SK-N-SH (cell line): ENCODE measurements at regions not wholly inside any gene's neighbourhood (a gene's known extent, or its start where the extent isn't known, plus 50 kb on each side); places are given as distances from the start of the nearest gene placed in this dataset.

ENCODE experiments used
- ELF1 ChIP-seq: IDR thresholded peaks from 2 replicates; pipeline ENCODE4 v1.4.0; 2012
- EZH2phosphoT487 ChIP-seq: fragments of 200-600 bp; sonication (generic); IDR thresholded peaks from 2 replicates; pipeline ENCODE4 v1.6.1; 2017; ENCODE audit warnings: low read depth, mixed run types, mild to moderate bottlenecking, antibody characterized with exemption, moderate library complexity, borderline replicate concordance
- FOXJ3 ChIP-seq: sonication (generic); formaldehyde crosslinking; IDR thresholded peaks from 2 replicates; pipeline ENCODE4 v1.5.1; 2020; ENCODE audit warnings: mild to moderate bottlenecking, missing genetic modification reagents
- FOXM1 ChIP-seq: IDR thresholded peaks from 2 replicates; pipeline ENCODE4 v1.4.0; 2012; ENCODE audit warnings: low read depth, mild to moderate bottlenecking
- IRF3 ChIP-seq: fragments of 150-350 bp; IDR thresholded peaks from 2 replicates; pipeline ENCODE4 v1.6.1; 2016; ENCODE audit warnings: mild to moderate bottlenecking, low read depth, low read length
- MXI1 ChIP-seq: IDR thresholded peaks from 2 replicates; pipeline ENCODE4 v1.6.1; 2012; ENCODE audit warnings: mild to moderate bottlenecking, low read depth, low read length, improper control_type of control experiment
- POLR2AphosphoS5 ChIP-seq: IDR thresholded peaks from 2 replicates; pipeline ENCODE4 v1.6.1; 2012; ENCODE audit warnings: low read depth, low read length
- RAD21 ChIP-seq: IDR thresholded peaks from 2 replicates; pipeline ENCODE4 v1.6.1; 2012; ENCODE audit warnings: mild to moderate bottlenecking, low read length
- SIN3A ChIP-seq: IDR thresholded peaks from 2 replicates; pipeline ENCODE4 v1.6.1; 2012; ENCODE audit warnings: low read depth, mild to moderate bottlenecking, low read length, moderate library complexity, borderline replicate concordance
- USF1 ChIP-seq: IDR thresholded peaks from 2 replicates; pipeline ENCODE4 v1.4.0; 2012; ENCODE audit warnings: low read depth, borderline replicate concordance
- YY1 ChIP-seq: IDR thresholded peaks from 2 replicates; pipeline ENCODE4 v1.4.0; 2012; ENCODE audit warnings: low read depth, mild to moderate bottlenecking
- TF ChIP-seq, protein P1 (sequence below): fragments of 200-600 bp; sonication (generic); IDR thresholded peaks from 2 replicates; pipeline ENCODE4 v1.6.1; 2017; ENCODE audit warnings: antibody characterized with exemption, mild to moderate bottlenecking, moderate library complexity
- TF ChIP-seq, protein P2 (sequence below): IDR thresholded peaks from 2 replicates; pipeline ENCODE4 v1.4.0; 2012; ENCODE audit warnings: low read depth

- TF ChIP-seq ELF1 (no peak), POLR2AphosphoS5 (no peak), FOXM1 (no peak), YY1 (no peak), SIN3A (no peak), IRF3 (no peak), MXI1 (no peak), FOXJ3 (CRISPR knock-in tag) (no peak), USF1 (no peak), RAD21 (no peak), EZH2phosphoT487 (no peak)
- TF ChIP-seq, protein P1, sequence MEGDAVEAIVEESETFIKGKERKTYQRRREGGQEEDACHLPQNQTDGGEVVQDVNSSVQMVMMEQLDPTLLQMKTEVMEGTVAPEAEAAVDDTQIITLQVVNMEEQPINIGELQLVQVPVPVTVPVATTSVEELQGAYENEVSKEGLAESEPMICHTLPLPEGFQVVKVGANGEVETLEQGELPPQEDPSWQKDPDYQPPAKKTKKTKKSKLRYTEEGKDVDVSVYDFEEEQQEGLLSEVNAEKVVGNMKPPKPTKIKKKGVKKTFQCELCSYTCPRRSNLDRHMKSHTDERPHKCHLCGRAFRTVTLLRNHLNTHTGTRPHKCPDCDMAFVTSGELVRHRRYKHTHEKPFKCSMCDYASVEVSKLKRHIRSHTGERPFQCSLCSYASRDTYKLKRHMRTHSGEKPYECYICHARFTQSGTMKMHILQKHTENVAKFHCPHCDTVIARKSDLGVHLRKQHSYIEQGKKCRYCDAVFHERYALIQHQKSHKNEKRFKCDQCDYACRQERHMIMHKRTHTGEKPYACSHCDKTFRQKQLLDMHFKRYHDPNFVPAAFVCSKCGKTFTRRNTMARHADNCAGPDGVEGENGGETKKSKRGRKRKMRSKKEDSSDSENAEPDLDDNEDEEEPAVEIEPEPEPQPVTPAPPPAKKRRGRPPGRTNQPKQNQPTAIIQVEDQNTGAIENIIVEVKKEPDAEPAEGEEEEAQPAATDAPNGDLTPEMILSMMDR = no peak
- TF ChIP-seq, protein P2, sequence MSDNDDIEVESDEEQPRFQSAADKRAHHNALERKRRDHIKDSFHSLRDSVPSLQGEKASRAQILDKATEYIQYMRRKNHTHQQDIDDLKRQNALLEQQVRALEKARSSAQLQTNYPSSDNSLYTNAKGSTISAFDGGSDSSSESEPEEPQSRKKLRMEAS = no peak
Measured at GRCh38 chr1:173405281-173405680, 71.9 kb upstream of the PRDX6 start.
